Upper lobe of left lung (tissue), 6 donors: ENCODE measurements at regions not wholly inside any gene's neighbourhood (a gene's known extent, or its start where the extent isn't known, plus 50 kb on each side); places are given as distances from the start of the nearest gene placed in this dataset.

Experiments used
- ATAC-seq, 2 donors: fragments of 200-7000 bp; cut with Tn5 transposase; one replicate each; pipeline ENCODE4 v1.9.1; 2022; ENCODE audit warnings: mild to moderate bottlenecking in 2 of 2, moderate library complexity in 2 of 2; ENCODE audit not compliant: low FRiP score in 2 of 2
- DNase-seq, 2 donors: peaks; one replicate each; pipeline ENCODE4 v3.0.0-alpha.2; 2019 to 2020
- H3K27ac ChIP-seq, 4 donors: fragments of 200-600 bp; sonication (generic); one replicate each; pipeline ENCODE4 v1.5.1; 2016 to 2019
- H3K27me3 ChIP-seq, 4 donors: fragments of 200-600 bp; sonication (generic); one replicate each; pipeline ENCODE4 v1.5.1; 2017 to 2019
- H3K36me3 ChIP-seq, 4 donors: fragments of 200-600 bp; sonication (generic); one replicate each; pipeline ENCODE4 v1.5.1; 2016 to 2019
- H3K4me1 ChIP-seq, 4 donors: fragments of 200-600 bp; sonication (generic); one replicate each; pipeline ENCODE4 v1.5.1; 2018 to 2019
- H3K4me3 ChIP-seq, 4 donors: fragments of 200-600 bp; sonication (generic); one replicate each; pipeline ENCODE4 v1.5.1; 2017 to 2019; ENCODE audit warnings: mild to moderate bottlenecking in 2 of 4, moderate library complexity in 1 of 4
- H3K9me3 ChIP-seq, 4 donors: fragments of 200-600 bp; sonication (generic); one replicate each; pipeline ENCODE4 v1.5.1; 2018 to 2019
- CTCF ChIP-seq, 6 experiments: fragments of 450-650 bp in 4 of 6; fragments of 200-600 bp in 2 of 6; sonication (generic) in 2 of 6; IDR thresholded peaks; one replicate each; pipeline ENCODE4 v1.5.1; 2016 to 2019; ENCODE audit warnings: antibody characterized with exemption in 6 of 6
- EP300 ChIP-seq, 4 donors: sonication (generic); formaldehyde crosslinking; IDR thresholded peaks; one replicate each; pipeline ENCODE4 v1.5.1; 2017; ENCODE audit warnings: antibody characterized with exemption in 4 of 4, control low read depth in 2 of 4
- POLR2A ChIP-seq, 4 donors: fragments of 450-650 bp; IDR thresholded peaks; one replicate each; pipeline ENCODE4 v1.5.1; 2016 to 2017; ENCODE audit warnings: antibody characterized with exemption in 4 of 4, mild to moderate bottlenecking in 2 of 4
- POLR2AphosphoS5 ChIP-seq, 2 donors: sonication (generic); formaldehyde crosslinking; IDR thresholded peaks; one replicate each; pipeline ENCODE4 v1.5.1; 2017; ENCODE audit warnings: antibody characterized with exemption in 2 of 2
- WGBS, 2 donors: methylation state at CpG; one replicate each; pipeline ENCODE4 v1.1.5; 2017 to 2018; 5-methylcytosine and 5-hydroxymethylcytosine counted together
- donor health status: DM: no; HTN: no; CAD: no; lungs with moderate emphysema.
- donor health status: DM: no; HTN: yes; CAD: no; lungs with severe emphysema.

GRCh38 chr11:96624126-96624525 is 234.3 kb downstream of the JRKL start:
- Histone ChIP-seq H3K27me3 (no peaks in the 10 kb centered on the region), H3K4me1 (no peaks in the 10 kb centered on the region), H3K4me3 (no peak overlapping the region), H3K36me3 (no peaks in the 10 kb centered on the region), H3K27ac (no peak overlapping the region), H3K9me3 (no peaks in the 10 kb centered on the region)
- DNase-seq (no peak), ATAC-seq (no peak)
- WGBS, 2 donors: 77 to 87% methylated on average over 2 of the region's 2 CpGs
- TF ChIP-seq EP300 (IDR thresholded peaks at IDR 0.05) (no peak), POLR2AphosphoS5 (IDR thresholded peaks at IDR 0.05) (no peak), POLR2A (IDR thresholded peaks at IDR 0.05) (no peak), CTCF (IDR thresholded peaks at IDR 0.05) (no peak)

GRCh38 chr11:96627376-96627775 is 237.6 kb downstream of the JRKL start:
- WGBS, 2 donors: 77 to 84% methylated on average over 2 of the region's 2 CpGs

GRCh38 chr11:96635655-96636054 is 245.8 kb downstream of the JRKL start:
- H3K4me1 ChIP-seq: no peaks in the 10 kb centered on the region
- no peaks in the 10 kb centered on the region for H3K36me3 ChIP-seq
- H3K4me3 ChIP-seq: no peak overlapping the region
- TF ChIP-seq POLR2AphosphoS5 (IDR thresholded peaks at IDR 0.05) (no peak), CTCF (IDR thresholded peaks at IDR 0.05) (no peak), EP300 (IDR thresholded peaks at IDR 0.05) (no peak), POLR2A (IDR thresholded peaks at IDR 0.05) (no peak)
- ATAC-seq (no peak), DNase-seq (peak in 1 of 2 donors; percentile 74)
- no peak overlapping the region for H3K27ac ChIP-seq
- no peaks in the 10 kb centered on the region for H3K9me3 ChIP-seq
- WGBS, 2 donors: 87 to 97% methylated on average over 9 to 15 of the region's 15 CpGs
- H3K27me3 ChIP-seq: no peaks in the 10 kb centered on the region

More at GRCh38 chr11:96627376-96627775, 237.6 kb downstream of the JRKL start:
- H3K4me1 ChIP-seq: no peaks in the 10 kb centered on the region
- ATAC-seq (no peak), DNase-seq (no peak)
- no peaks in the 10 kb centered on the region for H3K9me3 ChIP-seq
- no peak overlapping the region for H3K27ac ChIP-seq
- no peak overlapping the region for H3K4me3 ChIP-seq
- H3K27me3 ChIP-seq: no peaks in the 10 kb centered on the region
- H3K36me3 ChIP-seq: no peaks in the 10 kb centered on the region
- no peak for TF ChIP-seq CTCF (IDR thresholded peaks at IDR 0.05)
- no peak for TF ChIP-seq EP300 (IDR thresholded peaks at IDR 0.05)
- TF ChIP-seq POLR2A (IDR thresholded peaks at IDR 0.05): no peak
- TF ChIP-seq POLR2AphosphoS5 (IDR thresholded peaks at IDR 0.05): no peak

GRCh38 chr11:96641261-96641660 is 251.4 kb downstream of the JRKL start:
- DNase-seq (no peak), ATAC-seq (no peak)
- no peak overlapping the region for H3K4me3 ChIP-seq
- TF ChIP-seq CTCF (IDR thresholded peaks at IDR 0.05): no peak
- no peak for TF ChIP-seq EP300 (IDR thresholded peaks at IDR 0.05)
- TF ChIP-seq POLR2AphosphoS5 (IDR thresholded peaks at IDR 0.05): no peak
- no peak for TF ChIP-seq POLR2A (IDR thresholded peaks at IDR 0.05)
- no peak overlapping the region for H3K27ac ChIP-seq
- 62 to 78% methylated on average over 2 of the region's 2 CpGs for WGBS, 2 donors
- H3K27me3 ChIP-seq: no peaks in the 10 kb centered on the region
- no peaks in the 10 kb centered on the region for H3K9me3 ChIP-seq
- H3K36me3 ChIP-seq: no peaks in the 10 kb centered on the region
- no peaks in the 10 kb centered on the region for H3K4me1 ChIP-seq

GRCh38 chr11:96642583-96642982 is 252.8 kb downstream of the JRKL start:
- no peak overlapping the region for H3K27ac ChIP-seq
- no peaks in the 10 kb centered on the region for H3K4me1 ChIP-seq
- no peaks in the 10 kb centered on the region for H3K27me3 ChIP-seq
- no peak overlapping the region for H3K4me3 ChIP-seq
- H3K9me3 ChIP-seq: no peaks in the 10 kb centered on the region
- WGBS, 2 donors: 84 to 88% methylated on average over 1 of the region's 1 CpG
- no peak for DNase-seq
- TF ChIP-seq POLR2A (IDR thresholded peaks at IDR 0.05) (no peak), EP300 (IDR thresholded peaks at IDR 0.05) (no peak)
- H3K36me3 ChIP-seq: no peaks in the 10 kb centered on the region
- no peak for ATAC-seq
